Adipocyte (in vitro differentiated cells): ENCODE measurements at regions not wholly inside any gene's neighbourhood (a gene's known extent, or its start where the extent isn't known, plus 50 kb on each side); places are given as distances from the start of the nearest gene placed in this dataset.

Experiments used
- DNase-seq: peaks from one replicate; pipeline ENCODE4 v3.0.0-alpha.2; 2015; ENCODE audit warnings: low read depth
- H3K27me3 ChIP-seq: replicated peaks from 2 replicates; pipeline ENCODE4 v1.7.0; 2013; ENCODE audit warnings: mild to moderate bottlenecking, low read length, moderate library complexity; ENCODE audit not compliant: control insufficient read depth, insufficient read depth
- H3K36me3 ChIP-seq: 2 replicates; pipeline ENCODE4 v1.7.0; 2013; ENCODE audit warnings: low read length, mild to moderate bottlenecking, moderate library complexity; ENCODE audit not compliant: control insufficient read depth, insufficient read depth, severe bottlenecking
- H3K4me1 ChIP-seq: 2 replicates; pipeline ENCODE4 v1.7.0; 2013; ENCODE audit warnings: mild to moderate bottlenecking, low read length, moderate library complexity; ENCODE audit not compliant: control insufficient read depth, insufficient read depth
- H3K4me3 ChIP-seq: 2 replicates; pipeline ENCODE4 v1.7.0; 2013; ENCODE audit warnings: mild to moderate bottlenecking, low read length, moderate library complexity
- H3K9ac ChIP-seq: 2 replicates; pipeline ENCODE4 v1.7.0; 2013; ENCODE audit warnings: mild to moderate bottlenecking, low read length, moderate library complexity
- H3K9me3 ChIP-seq: 2 replicates; pipeline ENCODE4 v1.7.0; 2013; ENCODE audit warnings: mild to moderate bottlenecking, low read length, moderate library complexity; ENCODE audit not compliant: control insufficient read depth

DNA sequence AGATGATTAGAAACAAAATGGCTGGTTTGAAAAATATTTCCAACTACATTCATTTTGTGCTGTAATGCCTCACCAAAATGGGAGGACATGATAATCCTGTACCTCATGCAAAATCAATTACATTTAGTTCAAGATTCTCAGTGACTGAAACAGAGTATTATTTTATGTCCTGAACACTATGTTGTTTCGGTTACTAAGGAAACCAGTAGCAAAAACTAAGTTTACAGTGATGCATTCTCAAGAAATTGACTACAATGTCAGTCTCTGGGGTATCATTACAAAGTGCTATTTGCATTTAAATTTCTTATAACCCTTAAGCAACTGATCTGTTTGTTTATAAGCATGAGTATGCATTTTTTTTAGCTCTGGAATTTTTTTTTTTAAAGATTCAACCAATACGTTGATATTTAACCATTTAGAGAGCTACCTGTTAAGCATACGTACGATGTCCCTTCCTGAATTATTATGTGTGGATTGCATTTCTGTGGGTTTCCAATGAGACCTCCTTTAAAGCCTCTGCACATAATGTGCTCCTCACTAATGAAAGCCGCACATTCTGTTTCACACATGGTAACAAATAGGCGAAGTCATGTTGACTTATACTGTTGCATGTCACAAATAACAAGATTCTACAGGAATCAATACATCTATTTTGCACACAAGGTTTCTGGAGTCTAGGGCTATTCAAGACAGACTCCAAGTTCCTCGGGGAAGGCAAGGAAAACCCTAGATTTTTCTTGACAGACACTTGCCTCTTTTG, 1035.7 kb downstream of the ADGRL2 start:
- Histone ChIP-seq H3K4me3 (no peak overlapping the region), H3K4me1 (peaks cover 17% of the 10 kb centered on the region), H3K9ac (no peak overlapping the region), H3K9me3 (no peaks in the 10 kb centered on the region), H3K27me3 (no peaks in the 10 kb centered on the region), H3K36me3 (no peaks in the 10 kb centered on the region)
- no peak for DNase-seq

DNA sequence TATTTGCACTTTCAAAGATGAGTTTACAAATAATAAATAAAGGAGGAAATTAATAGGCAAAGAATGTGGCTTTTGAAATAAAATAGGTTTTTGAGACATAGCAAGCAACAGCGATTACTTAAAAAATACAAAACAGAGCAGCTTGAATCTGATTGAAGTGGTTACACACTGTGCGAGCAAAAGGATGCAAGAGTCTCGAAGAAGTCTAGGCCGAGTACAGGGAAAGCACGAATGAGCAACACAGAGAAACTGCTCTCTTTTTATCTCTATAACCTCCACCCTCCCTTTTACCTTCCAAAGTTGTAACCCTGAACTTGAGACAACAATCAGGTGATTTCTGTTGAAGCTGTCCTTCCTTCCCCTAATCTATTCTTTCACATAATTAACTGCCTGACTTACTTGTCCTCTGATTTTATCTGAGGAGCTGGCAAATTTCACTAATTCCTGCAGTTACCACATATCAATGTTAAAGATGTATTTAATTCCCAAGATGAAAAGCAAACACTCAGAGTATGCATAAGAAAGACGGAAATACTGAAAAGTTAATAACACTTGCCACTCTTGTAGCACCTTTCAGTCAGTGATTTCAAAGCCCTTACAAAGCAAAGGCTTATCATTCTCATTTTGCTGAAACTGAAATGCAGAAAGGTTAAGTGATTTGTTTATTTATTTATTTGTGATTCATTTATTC, 1030.1 kb downstream of the ADGRL2 start:
- no peak overlapping the region for H3K4me3 ChIP-seq
- H3K9me3 ChIP-seq = no peaks in the 10 kb centered on the region
- DNase-seq = no peak
- H3K9ac ChIP-seq = no peak overlapping the region
- no peaks in the 10 kb centered on the region for H3K4me1 ChIP-seq
- no peaks in the 10 kb centered on the region for H3K27me3 ChIP-seq
- H3K36me3 ChIP-seq = no peaks in the 10 kb centered on the region

DNA sequence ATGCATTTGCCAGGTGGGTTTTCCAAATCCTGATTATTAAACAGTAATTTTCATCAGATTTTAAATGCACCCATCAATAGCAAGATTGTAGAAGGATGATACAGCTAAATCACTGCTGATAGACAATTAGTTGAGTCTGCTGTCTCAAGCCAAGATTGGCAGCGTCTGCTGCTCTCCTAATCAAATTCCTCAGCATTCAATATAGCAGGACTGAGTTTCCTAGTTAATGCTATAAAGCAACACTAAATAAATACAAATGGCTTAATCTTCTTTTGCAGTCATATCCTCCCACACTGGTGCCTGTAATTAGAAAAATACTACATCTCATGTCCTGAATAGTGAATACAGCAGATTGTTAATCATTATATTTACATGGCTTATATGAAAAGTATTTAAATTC, 1028.8 kb downstream of the ADGRL2 start:
- H3K9ac ChIP-seq = no peak overlapping the region
- H3K4me1 ChIP-seq = no peaks in the 10 kb centered on the region
- H3K9me3 ChIP-seq = no peaks in the 10 kb centered on the region
- no peak for DNase-seq
- H3K27me3 ChIP-seq = no peaks in the 10 kb centered on the region
- no peak overlapping the region for H3K4me3 ChIP-seq
- H3K36me3 ChIP-seq = no peaks in the 10 kb centered on the region

DNA sequence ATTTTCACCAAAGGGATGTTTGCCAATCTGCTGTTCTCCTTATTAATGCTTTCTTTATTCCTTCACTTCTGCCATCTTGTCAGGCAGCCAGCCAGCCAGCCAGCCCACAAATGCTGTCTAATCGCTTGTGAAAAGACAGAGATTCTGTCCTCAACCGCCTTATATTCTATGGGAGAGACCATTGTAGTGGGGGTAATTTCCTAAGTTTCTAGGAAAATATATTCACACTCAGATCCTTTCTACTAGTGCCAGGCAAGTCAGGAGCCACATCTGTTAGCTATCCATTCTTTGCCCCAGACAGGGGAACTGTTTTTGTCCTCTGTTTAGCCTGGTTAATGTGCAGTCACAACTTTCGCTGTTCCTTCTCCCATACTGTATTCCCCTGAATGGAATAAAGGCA, 1023.1 kb downstream of the ADGRL2 start:
- no peak overlapping the region for H3K9ac ChIP-seq
- no peak overlapping the region for H3K4me3 ChIP-seq
- H3K27me3 ChIP-seq = no peaks in the 10 kb centered on the region
- no peaks in the 10 kb centered on the region for H3K36me3 ChIP-seq
- no peaks in the 10 kb centered on the region for H3K4me1 ChIP-seq
- H3K9me3 ChIP-seq = no peaks in the 10 kb centered on the region
- DNase-seq = no peak

DNA sequence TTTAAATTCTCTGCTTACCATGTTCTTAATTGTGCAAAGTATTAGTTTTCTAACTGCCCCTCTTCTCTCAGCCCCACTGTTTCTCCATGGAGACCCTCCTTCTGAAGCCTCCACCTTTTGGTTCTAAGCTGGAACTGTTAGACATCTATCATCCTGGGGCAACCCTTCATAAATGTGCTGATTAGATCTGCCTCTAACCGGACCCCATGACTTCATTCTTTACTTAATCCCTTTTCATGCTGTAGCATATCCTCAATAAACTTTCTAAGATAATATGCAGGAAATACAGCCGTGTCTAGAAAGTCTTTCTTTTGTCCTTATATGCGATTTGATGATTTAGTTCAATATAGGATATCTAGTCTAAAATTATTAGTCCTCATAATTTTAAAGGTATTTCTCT, 1020.1 kb downstream of the ADGRL2 start:
- H3K36me3 ChIP-seq = no peaks in the 10 kb centered on the region
- H3K4me1 ChIP-seq = no peaks in the 10 kb centered on the region
- no peaks in the 10 kb centered on the region for H3K27me3 ChIP-seq
- H3K9me3 ChIP-seq = no peaks in the 10 kb centered on the region
- no peak overlapping the region for H3K9ac ChIP-seq
- no peak overlapping the region for H3K4me3 ChIP-seq
- no peak for DNase-seq

DNA sequence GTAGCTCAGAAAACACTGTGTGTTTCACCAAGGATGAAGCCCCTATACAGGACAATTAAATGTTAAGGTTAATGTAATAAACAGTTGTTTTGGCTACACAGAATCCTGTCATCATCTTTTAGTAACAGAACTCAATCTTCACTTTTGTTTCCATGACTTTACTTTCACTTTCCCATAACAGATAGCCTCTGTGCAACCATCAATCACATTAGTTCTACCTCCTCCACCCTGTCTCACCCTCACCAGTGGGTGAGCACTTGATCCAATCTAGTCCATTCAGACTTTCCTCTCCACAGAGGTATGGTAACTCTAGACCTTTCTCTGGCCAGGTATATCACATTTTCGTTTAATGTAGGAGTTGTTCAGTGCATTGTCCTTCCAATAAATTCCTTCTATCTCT, 1018.5 kb downstream of the ADGRL2 start:
- peak; percentile 13 for DNase-seq
- Histone ChIP-seq H3K9me3 (no peaks in the 10 kb centered on the region), H3K4me3 (peak overlapping the region; percentile 9), H3K9ac (no peak overlapping the region), H3K27me3 (no peaks in the 10 kb centered on the region), H3K4me1 (no peaks in the 10 kb centered on the region), H3K36me3 (no peaks in the 10 kb centered on the region)

DNA sequence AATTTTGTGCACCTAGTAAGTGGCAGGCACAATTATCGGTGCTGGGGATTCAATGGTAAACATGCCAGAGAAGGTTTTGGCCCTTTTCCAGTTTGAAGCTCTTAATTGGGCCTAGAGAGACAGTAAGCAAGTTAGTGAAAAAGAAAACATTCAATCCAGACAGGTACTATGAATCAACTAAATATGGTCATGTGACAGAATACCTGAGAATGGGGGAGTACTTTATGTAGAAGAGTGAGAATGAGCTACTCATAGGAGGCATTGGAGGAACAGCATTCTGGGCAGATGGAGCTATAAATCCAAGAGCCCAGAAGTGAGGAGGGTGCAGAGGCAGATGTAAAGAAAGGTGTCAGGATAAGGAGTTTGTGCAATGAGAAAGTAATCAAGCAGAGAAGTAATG, 1017.9 kb downstream of the ADGRL2 start:
- Histone ChIP-seq H3K4me3 (no peak overlapping the region), H3K27me3 (no peaks in the 10 kb centered on the region), H3K4me1 (no peaks in the 10 kb centered on the region), H3K9ac (no peak overlapping the region), H3K9me3 (no peaks in the 10 kb centered on the region), H3K36me3 (no peaks in the 10 kb centered on the region)
- DNase-seq = no peak

DNA sequence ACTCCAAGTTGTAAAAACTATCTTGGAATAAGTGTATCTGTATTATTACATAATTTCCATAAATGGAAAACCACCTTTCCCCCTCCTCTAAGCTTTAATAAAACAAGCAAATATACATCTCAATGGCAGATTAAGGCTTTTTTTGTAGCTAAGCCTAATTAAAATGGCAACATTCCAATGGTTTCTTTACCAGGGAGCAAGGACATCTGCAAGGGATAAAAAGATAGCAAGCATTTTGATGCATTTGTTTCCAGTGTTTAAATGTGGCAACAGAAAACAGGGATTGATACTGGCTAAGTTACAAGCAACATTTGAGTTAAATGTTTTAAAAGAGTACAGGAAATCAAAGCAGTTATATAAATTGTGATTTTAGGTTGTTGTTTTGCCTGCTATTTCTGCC, 1012.7 kb downstream of the ADGRL2 start:
- Histone ChIP-seq H3K27me3 (no peaks in the 10 kb centered on the region), H3K4me1 (no peaks in the 10 kb centered on the region), H3K36me3 (no peaks in the 10 kb centered on the region), H3K9ac (no peak overlapping the region), H3K4me3 (no peak overlapping the region), H3K9me3 (no peaks in the 10 kb centered on the region)
- peak; percentile 2 for DNase-seq

DNA sequence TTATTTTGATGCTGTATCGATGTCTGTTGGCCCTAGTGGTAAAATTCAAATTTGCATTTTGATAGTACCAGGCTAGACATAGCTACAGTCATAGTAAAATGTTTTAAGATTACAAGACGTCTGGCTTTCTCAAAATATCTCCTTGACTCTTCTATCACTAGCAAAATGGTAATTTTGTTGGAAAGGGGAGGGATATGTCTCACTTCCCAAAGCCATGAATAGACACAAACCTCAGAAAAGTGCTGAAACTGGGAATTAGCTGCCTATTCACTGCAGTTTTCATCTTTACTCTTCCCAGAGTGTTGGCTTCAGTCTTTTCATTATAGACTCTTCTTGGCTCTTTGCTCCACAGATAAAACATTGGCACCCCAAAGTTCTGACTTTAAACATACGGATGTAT, 1009.9 kb downstream of the ADGRL2 start:
- Histone ChIP-seq H3K27me3 (no peaks in the 10 kb centered on the region), H3K9me3 (no peaks in the 10 kb centered on the region), H3K4me3 (no peak overlapping the region), H3K36me3 (no peaks in the 10 kb centered on the region), H3K4me1 (no peaks in the 10 kb centered on the region), H3K9ac (no peak overlapping the region)
- DNase-seq = no peak

DNA sequence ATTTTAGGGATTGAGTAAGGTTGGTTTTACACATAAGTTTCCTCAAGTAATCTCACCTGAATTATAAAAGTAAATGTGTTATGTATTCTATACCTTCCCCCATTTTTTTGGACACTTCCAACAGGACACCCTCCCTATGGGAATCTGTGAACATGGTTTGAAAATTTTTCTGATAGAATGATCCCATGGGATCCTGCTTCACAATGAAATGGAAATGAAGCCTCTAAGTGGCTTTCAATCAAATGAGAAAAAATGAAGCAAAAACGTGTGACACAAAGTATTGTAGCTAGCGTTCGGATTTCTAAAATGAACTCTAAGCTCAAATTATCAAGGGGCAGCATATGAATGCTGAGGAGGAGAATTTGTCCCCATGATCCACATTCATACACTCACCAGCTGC, 1006.8 kb downstream of the ADGRL2 start:
- Histone ChIP-seq H3K27me3 (no peaks in the 10 kb centered on the region), H3K9ac (no peak overlapping the region), H3K9me3 (no peaks in the 10 kb centered on the region), H3K4me1 (no peaks in the 10 kb centered on the region), H3K4me3 (no peak overlapping the region), H3K36me3 (no peaks in the 10 kb centered on the region)
- DNase-seq = no peak

DNA sequence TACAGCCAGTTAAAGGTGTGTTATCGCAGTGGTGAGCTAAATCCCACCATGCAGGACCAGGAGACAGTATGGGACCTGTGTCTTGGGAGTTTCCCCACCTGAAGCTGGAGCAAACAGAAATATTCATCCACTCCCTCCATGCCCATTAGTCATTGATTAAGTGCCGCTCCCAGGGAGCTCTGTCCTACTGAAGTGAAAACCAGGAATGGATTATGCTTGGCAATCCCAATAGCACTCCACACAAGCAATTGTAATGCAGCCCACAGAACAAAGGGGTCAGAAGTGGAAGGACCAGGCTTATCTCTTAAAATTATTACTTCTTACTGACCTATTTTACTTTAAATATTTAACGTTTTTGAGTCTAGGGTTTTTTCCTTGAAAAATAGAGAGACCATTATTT, 1005.4 kb downstream of the ADGRL2 start:
- Histone ChIP-seq H3K9me3 (no peaks in the 10 kb centered on the region), H3K27me3 (no peaks in the 10 kb centered on the region), H3K4me3 (no peak overlapping the region), H3K9ac (no peak overlapping the region), H3K36me3 (no peaks in the 10 kb centered on the region), H3K4me1 (no peaks in the 10 kb centered on the region)
- DNase-seq = no peak
